CD14-positive monocyte (primary cell): ENCODE measurements at regions not wholly inside any gene's neighbourhood (a gene's known extent, or its start where the extent isn't known, plus 50 kb on each side); places are given as distances from the start of the nearest gene placed in this dataset.

Experiments used
- DNase-seq, 3 donors: peaks; one replicate each; pipeline ENCODE4 v3.0.0-alpha.2; 2011 to 2022
- H2AFZ ChIP-seq: 2 replicates; pipeline ENCODE4 v1.6.0; 2012; ENCODE audit warnings: mild to moderate bottlenecking, low read depth, low read length, inconsistent platforms; ENCODE audit not compliant: insufficient read depth, poor library complexity, severe bottlenecking
- H3K27ac ChIP-seq, 2 donors: 1 replicate in 1 of 2; 2 replicates in 1 of 2; pipeline ENCODE4 v1.5.1; 2012 to 2013; ENCODE audit warnings: low read length in 2 of 2, control low read depth in 1 of 2, inconsistent platforms in 1 of 2, low read depth in 1 of 2, mild to moderate bottlenecking in 1 of 2
- H3K27me3 ChIP-seq, 2 donors: one replicate each; pipeline versions ENCODE4 v1.6.0 to v1.6.1; 2011 to 2013; ENCODE audit warnings: low read length in 2 of 2; ENCODE audit not compliant: control insufficient read depth in 2 of 2, insufficient read depth in 2 of 2
- H3K36me3 ChIP-seq, 2 donors: replicated peaks in 1 of 2; 1 replicate in 1 of 2; 2 replicates in 1 of 2; pipeline versions ENCODE4 v1.5.1 to v1.6.1; 2012 to 2013; ENCODE audit warnings: low read length in 2 of 2, control low read depth in 1 of 2, inconsistent platforms in 1 of 2, mild to moderate bottlenecking in 1 of 2; ENCODE audit not compliant: insufficient read depth in 2 of 2, control insufficient read depth in 1 of 2
- H3K4me1 ChIP-seq, 2 donors: 1 replicate in 1 of 2; 2 replicates in 1 of 2; pipeline versions ENCODE4 v1.5.1 to v1.6.1; 2012 to 2013; ENCODE audit warnings: low read length in 2 of 2, control low read depth in 1 of 2, inconsistent platforms in 1 of 2, mild to moderate bottlenecking in 1 of 2, moderate library complexity in 1 of 2; ENCODE audit not compliant: insufficient read depth in 2 of 2, control insufficient read depth in 1 of 2
- H3K4me2 ChIP-seq: replicated peaks from 2 replicates; pipeline ENCODE3; 2012; ENCODE audit warnings: low read length, moderate library complexity, mild to moderate bottlenecking; ENCODE audit not compliant: poor library complexity, severe bottlenecking; ENCODE audit errors: extremely low read depth
- H3K4me3 ChIP-seq, 3 experiments: fragments of 200-600 bp in 1 of 3; sonication (generic) in 1 of 3; replicated peaks in 1 of 3; 1 replicate in 2 of 3; 2 replicates in 1 of 3; pipeline ENCODE4 v1.5.1; 2011 to 2013; ENCODE audit warnings: low read length in 3 of 3, mild to moderate bottlenecking in 3 of 3, control low read depth in 2 of 3, low read depth in 2 of 3, inconsistent platforms in 1 of 3, moderate library complexity in 1 of 3
- H3K79me2 ChIP-seq: 2 replicates; pipeline ENCODE4 v1.6.0; 2012; ENCODE audit warnings: mild to moderate bottlenecking, control low read depth, inconsistent platforms, low read length, moderate library complexity; ENCODE audit not compliant: insufficient read depth
- H3K9ac ChIP-seq: 2 replicates; pipeline ENCODE4 v1.6.0; 2017; ENCODE audit warnings: low read length, mild to moderate bottlenecking; ENCODE audit not compliant: insufficient read depth, poor library complexity, severe bottlenecking
- H3K9me3 ChIP-seq, 2 donors: replicated peaks in 1 of 2; 1 replicate in 1 of 2; 2 replicates in 1 of 2; pipeline versions ENCODE4 v1.5.1 to v1.6.1; 2012 to 2013; ENCODE audit warnings: low read length in 2 of 2, control low read depth in 1 of 2; ENCODE audit not compliant: control insufficient read depth in 1 of 2, insufficient read depth in 1 of 2
- H4K20me1 ChIP-seq: 2 replicates; pipeline ENCODE4 v1.6.0; 2012; ENCODE audit warnings: mild to moderate bottlenecking, low read length, control low read depth, moderate library complexity; ENCODE audit not compliant: insufficient read depth
- H3K27ac Mint-ChIP-seq, 7 donors: one replicate each; pipeline ENCODE4 v1.8.0; 2020; ENCODE audit warnings: mild to moderate bottlenecking in 7 of 7, mixed read lengths in 7 of 7, moderate library complexity in 6 of 7, inconsistent platforms in 2 of 7
- H3K27me3 Mint-ChIP-seq, 3 donors: one replicate each; pipeline ENCODE4 v1.8.0; 2021 to 2022; ENCODE audit warnings: low read depth in 3 of 3, mild to moderate bottlenecking in 3 of 3, mixed read lengths in 3 of 3, moderate library complexity in 3 of 3, inconsistent platforms in 1 of 3
- H3K36me3 Mint-ChIP-seq, 2 donors: one replicate each; pipeline ENCODE4 v1.8.0; 2020; ENCODE audit warnings: mixed read lengths in 2 of 2, inconsistent platforms in 1 of 2, mild to moderate bottlenecking in 1 of 2
- H3K4me1 Mint-ChIP-seq: one replicate; pipeline ENCODE4 v1.8.0; 2020; ENCODE audit warnings: mild to moderate bottlenecking, mixed read lengths
- H3K4me3 Mint-ChIP-seq, 2 donors: one replicate each; pipeline ENCODE4 v1.8.0; 2020; ENCODE audit warnings: mild to moderate bottlenecking in 2 of 2, mixed read lengths in 2 of 2, moderate library complexity in 1 of 2
- H3K9me3 Mint-ChIP-seq, 7 donors: one replicate each; pipeline ENCODE4 v1.8.0; 2020 to 2022; ENCODE audit warnings: mixed read lengths in 7 of 7, mild to moderate bottlenecking in 6 of 7, moderate library complexity in 6 of 7, inconsistent platforms in 2 of 7
- WGBS: methylation state at CpG from one replicate; pipeline ENCODE4 v1.1.5; 2013; ENCODE audit warnings: missing lambda C conversion rate; ENCODE audit not compliant: insufficient coverage; 5-methylcytosine and 5-hydroxymethylcytosine counted together
- intact Hi-C, 2 donors: fragments of 100-400 bp; cut with micrococcal nuclease; formaldehyde crosslinking; loops; one replicate each; pipeline versions ENCODE4 v1.15.0 to v1.15.1; 2023
- TF ChIP-seq, protein P1 (sequence below): fragments of 200-600 bp; IDR thresholded peaks from one replicate; pipeline ENCODE4 v1.8.0; 2022; ENCODE audit warnings: antibody characterized with exemption, mild to moderate bottlenecking

DNA sequence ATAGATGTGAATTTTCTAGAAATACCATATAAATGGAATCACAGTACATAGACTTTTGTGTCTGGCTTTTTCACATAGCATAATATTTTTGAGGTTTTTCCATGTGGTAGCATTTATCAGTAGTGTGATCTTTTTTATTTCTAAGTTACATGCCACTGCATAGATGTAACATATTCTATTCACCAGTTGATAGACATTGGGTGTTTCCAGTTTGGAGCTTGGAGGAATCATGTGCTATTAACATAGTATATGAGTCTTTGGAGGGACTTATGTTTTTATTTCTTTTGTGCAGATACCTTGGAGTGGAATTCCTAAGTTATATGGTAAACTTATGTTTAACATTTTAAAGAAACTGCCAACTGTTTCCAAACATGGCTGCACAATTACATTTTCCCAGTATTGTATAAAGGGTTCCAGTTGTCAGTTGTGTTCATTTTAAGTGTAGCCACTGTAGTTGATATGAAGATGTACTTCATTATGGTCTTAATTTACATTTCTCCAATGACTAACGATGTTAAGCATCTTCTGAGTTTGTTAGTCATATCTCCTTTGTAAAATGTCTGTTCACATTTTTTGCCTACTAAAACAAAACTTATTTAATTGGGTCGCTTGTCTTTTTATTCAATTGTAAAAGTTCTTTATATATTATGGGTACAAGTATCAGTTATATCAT, 145.7 kb upstream of the TRPC6 start:
- H3K9me3 Mint-ChIP-seq: peaks cover 0 to 2% (median 0%) of the 10 kb centered on the region in 7 donors
- Histone ChIP-seq H3K27ac (no peak overlapping the region), H3K79me2 (no peaks in the 10 kb centered on the region), H3K9me3 (no peaks in the 10 kb centered on the region), H3K4me3 (no peak overlapping the region), H3K36me3 (no peaks in the 10 kb centered on the region), H3K4me1 (no peaks in the 10 kb centered on the region), H3K27me3 (no peaks in the 10 kb centered on the region), H4K20me1 (no peaks in the 10 kb centered on the region), H2AFZ (no peak overlapping the region), H3K9ac (no peak overlapping the region), H3K4me2 (no peak overlapping the region)
- no peak for DNase-seq
- TF ChIP-seq, protein P1, sequence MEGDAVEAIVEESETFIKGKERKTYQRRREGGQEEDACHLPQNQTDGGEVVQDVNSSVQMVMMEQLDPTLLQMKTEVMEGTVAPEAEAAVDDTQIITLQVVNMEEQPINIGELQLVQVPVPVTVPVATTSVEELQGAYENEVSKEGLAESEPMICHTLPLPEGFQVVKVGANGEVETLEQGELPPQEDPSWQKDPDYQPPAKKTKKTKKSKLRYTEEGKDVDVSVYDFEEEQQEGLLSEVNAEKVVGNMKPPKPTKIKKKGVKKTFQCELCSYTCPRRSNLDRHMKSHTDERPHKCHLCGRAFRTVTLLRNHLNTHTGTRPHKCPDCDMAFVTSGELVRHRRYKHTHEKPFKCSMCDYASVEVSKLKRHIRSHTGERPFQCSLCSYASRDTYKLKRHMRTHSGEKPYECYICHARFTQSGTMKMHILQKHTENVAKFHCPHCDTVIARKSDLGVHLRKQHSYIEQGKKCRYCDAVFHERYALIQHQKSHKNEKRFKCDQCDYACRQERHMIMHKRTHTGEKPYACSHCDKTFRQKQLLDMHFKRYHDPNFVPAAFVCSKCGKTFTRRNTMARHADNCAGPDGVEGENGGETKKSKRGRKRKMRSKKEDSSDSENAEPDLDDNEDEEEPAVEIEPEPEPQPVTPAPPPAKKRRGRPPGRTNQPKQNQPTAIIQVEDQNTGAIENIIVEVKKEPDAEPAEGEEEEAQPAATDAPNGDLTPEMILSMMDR: no peak
- no CpG with 5 or more reads among the region's 2 CpGs for WGBS
- H3K27ac Mint-ChIP-seq: no peak overlapping the region
- H3K36me3 Mint-ChIP-seq: no peaks in the 10 kb centered on the region
- no peak overlapping the region for H3K4me3 Mint-ChIP-seq
- intact Hi-C loops: no loop called here
- no peaks in the 10 kb centered on the region for H3K27me3 Mint-ChIP-seq
- no peaks in the 10 kb centered on the region for H3K4me1 Mint-ChIP-seq

DNA sequence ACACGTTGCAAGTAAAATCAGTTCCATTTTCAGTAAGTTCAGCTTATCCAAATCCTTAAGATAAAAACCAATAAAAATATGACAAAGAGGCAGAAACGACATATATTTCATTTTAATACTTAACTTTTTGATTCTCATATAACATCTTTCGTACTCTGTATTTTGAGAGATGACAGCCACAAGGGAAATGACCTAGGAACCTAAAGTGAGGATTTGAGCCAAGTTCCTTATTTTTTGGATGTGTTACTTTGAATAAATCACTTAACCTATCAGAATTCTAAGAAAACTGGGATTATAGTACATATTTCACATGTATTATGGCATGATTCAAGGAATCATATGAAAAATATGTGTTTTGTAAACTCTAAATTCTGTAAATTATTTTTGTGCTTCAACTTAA, 143.6 kb upstream of the TRPC6 start:
- Histone ChIP-seq H3K27me3 (no peaks in the 10 kb centered on the region), H3K9me3 (no peaks in the 10 kb centered on the region), H3K79me2 (no peaks in the 10 kb centered on the region), H3K4me3 (no peak overlapping the region), H3K4me2 (no peak overlapping the region), H3K9ac (no peak overlapping the region), H2AFZ (no peak overlapping the region), H3K4me1 (no peaks in the 10 kb centered on the region), H3K36me3 (no peaks in the 10 kb centered on the region), H4K20me1 (no peaks in the 10 kb centered on the region), H3K27ac (no peak overlapping the region)
- H3K36me3 Mint-ChIP-seq: no peaks in the 10 kb centered on the region
- DNase-seq: no peak
- no CpG with 5 or more reads among the region's 3 CpGs for WGBS
- H3K4me1 Mint-ChIP-seq: no peaks in the 10 kb centered on the region
- H3K27ac Mint-ChIP-seq: no peak overlapping the region
- intact Hi-C loops: no loop called here
- H3K9me3 Mint-ChIP-seq: peaks cover 0 to 2% (median 0%) of the 10 kb centered on the region in 7 donors
- H3K27me3 Mint-ChIP-seq: no peaks in the 10 kb centered on the region
- TF ChIP-seq, protein P1: no peak
- no peak overlapping the region for H3K4me3 Mint-ChIP-seq
